Nucleus accumbens (tissue), 56 donors: ENCODE measurements at regions not wholly inside any gene's neighbourhood (a gene's known extent, or its start where the extent isn't known, plus 50 kb on each side); places are given as distances from the start of the nearest gene placed in this dataset.
A peak's percentile ranks its signal among the peaks of the same experiment; 100 is the strongest.

Source experiments
- DNase-seq, 56 donors: peaks; one replicate each; lab custom pipeline; 2025; lab: John Stamatoyannopoulos, UW

- DNase-seq: no peak
These were observed 494.2 kb downstream of the MTRR start for GRCh38 chr5:8363138-8363537.

DNA sequence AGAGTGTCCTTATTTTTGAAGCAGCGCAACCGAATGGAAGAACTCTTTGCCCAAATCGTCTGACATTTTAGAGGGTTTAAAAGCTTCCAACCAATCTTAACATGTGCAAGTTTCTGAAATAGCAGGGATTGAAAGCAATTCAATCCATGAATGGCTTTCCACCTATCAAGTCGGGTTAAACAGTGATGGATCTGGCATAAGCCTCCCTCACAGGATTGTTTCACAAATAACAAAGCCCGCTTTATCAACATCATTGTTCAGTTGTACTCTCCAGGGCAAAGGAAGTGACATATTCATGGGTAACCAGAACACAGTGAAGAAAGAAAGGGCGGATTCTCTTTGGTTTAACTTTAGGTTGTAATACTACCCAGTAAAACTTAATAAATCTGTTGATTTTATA is 497.3 kb downstream of the MTRR start:
- peak in 1 of 56 donors; percentile 17 for DNase-seq

DNA sequence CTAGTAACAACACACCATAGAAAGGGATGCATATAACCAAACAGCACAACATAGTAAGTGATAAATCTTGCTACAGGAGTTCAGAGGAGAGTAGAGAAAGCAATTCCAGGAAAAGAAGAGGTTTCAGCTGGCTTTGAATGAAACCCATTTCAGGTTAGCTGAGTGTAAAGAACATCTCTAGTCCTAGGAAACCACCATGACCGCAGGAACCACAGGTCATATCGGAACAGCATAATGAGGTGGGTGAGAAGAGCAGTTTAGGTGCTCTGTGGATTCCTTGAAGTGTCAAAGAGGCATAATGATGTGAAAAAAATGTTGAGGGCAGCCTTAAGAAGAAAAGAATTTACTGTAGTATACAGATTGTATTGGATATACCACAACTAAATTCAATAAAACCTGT is 507.5 kb downstream of the MTRR start:
- no peak for DNase-seq

DNA sequence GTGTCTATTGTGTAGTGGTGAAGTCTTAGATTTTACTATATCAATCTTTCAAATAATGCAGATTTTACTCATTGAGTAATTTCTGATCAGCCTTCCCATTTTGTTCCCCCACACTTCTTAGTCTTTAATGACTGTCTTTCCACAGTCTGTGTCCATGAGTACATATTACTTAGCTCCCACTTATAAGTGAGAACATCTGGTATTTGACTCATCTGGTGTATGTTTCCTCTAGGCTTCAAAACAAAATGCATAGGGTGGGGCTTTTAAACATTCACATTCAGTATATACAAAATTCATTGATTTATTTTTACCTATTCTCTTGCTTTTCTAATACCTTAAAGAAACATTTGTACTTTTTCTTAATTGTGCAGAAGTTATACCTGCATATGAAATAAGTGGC is 513.0 kb downstream of the MTRR start:
- no peak for DNase-seq

DNA sequence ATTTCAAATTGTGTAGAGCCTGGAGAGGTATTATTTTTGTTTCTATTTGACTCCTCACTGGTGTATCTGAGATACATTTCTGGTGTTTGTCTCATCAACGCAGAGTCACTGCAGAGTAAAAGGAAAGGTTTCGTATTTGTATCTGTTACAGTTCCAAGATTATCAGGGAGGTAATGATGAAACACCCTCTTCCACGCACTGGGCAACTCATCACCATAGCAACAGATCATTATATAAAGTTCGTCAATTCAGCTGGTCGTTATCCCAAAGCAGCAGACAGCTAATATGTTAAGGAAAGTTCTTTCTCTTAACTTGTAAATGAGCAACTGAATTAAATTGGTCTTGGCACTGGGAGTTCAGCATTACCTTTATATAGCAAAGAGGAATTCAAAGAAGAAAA is 513.5 kb downstream of the MTRR start:
- DNase-seq: no peak

DNA sequence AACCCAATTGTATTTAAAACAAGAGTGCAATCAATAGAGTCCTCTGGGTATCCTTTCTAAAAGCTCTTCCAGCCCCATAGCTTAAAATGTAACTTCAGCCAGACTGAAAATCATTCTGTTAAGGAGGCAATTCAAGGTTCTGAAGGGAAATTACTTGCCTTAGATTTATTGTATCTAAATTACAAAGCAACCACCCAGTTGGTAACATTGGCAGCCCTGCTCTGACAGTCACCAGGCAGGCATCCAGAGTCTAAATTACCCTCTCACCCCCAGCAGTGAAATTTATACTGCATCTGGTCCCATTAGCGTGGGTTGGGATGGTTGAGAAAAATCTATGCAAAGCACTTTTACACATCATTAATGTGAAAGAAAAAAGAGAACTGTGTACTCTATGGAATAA is 514.7 kb downstream of the MTRR start:
- DNase-seq: no peak

DNA sequence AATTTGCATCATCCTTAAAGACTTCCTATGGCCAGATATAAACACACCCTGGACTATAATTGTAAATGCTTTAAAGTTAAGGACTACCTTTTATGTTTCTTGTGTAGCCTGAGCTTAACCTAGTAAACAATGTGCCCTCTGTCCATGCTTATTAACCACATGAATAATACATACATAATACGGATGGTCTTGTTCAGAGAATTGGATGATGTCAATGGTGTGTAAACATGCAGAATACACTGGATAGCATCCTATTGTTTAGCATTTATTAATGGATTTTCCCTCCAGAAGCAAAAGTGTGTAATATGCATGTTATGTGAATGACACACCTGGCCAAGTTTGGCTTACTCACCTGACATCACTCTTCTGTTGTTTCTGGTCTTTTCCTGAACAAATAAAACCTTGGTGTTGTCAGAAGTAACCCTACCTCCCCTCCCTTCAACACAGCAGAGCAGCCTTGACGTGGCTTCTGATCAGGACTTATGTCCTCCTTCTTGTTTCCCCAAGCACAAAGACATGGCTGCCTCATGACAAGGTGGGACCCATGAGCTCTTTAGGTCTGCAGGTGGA is 517.9 kb downstream of the MTRR start:
- DNase-seq: no peak

- DNase-seq: no peak
These were observed 523.0 kb downstream of the MTRR start for GRCh38 chr5:8391911-8392310.

DNA sequence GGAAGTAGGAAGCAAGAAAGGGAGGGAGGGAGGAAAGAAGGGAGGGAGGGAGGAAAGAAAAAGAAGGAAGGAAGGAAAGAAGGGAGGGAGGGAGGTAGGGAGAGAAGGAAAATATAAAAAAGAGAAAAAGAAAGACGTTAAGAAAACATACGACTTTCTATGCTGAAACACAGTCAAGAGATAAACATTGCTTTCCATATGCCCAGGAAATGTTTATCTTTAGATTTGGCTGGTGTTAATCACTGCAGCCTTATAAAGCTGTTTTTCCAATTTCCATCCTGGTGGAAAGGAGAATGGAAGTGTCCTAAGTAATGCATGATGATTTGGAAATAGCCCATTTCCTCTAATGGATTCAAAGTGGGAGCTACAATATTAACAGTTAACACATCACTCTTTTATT is 524.3 kb downstream of the MTRR start:
- DNase-seq: no peak

DNA sequence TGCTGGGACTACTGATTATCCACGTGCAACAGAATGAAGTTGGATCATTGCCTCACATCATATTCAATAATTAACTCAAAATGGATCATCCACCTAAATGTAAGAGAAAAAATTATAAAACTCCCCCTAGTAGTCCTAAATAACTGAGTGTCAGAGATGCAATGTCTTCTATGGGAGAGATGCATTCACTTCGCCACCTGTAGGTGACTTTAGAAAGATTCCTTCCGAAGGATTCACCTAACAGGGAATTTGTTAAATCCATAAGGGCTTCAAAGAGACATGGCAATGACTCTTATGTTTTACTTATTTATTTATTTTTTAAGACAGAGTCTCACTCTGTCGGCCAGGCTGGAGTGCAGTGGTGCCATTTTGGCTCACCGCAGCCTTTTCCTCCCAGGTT is 526.0 kb downstream of the MTRR start:
- DNase-seq: no peak

GRCh38 chr5:8396246-8396645 is 527.3 kb downstream of the MTRR start:
- DNase-seq: no peak

- DNase-seq: no peak
These were observed 527.8 kb downstream of the MTRR start for GRCh38 chr5:8396756-8397155.

GRCh38 chr5:8399471-8399870 is 530.5 kb downstream of the MTRR start:
- no peak for DNase-seq

DNA sequence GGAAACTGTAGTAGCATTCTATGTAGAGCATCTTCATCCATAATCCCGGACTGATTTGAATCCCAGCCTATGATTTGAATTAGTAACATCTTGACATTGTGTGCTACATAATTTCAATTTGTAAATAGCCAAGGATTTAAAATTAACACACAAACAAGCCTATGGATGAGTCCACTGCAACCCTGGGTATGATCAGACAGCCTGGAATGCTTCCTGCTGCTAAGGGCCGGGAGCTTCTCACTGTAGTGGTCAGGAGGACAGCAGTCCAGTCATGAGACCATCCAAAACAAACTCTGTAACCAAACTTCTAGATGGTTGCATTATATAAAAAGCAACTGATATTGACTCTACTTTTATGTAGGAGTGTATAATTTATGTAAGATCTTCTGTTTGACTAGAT is 539.3 kb downstream of the MTRR start:
- no peak for DNase-seq

- peak in 2 of 56 donors; percentile 9 to 20 for DNase-seq
These were observed 541.7 kb downstream of the MTRR start for GRCh38 chr5:8410618-8411017.

GRCh38 chr5:8413975-8414374 is 545.0 kb downstream of the MTRR start:
- no peak for DNase-seq

DNA sequence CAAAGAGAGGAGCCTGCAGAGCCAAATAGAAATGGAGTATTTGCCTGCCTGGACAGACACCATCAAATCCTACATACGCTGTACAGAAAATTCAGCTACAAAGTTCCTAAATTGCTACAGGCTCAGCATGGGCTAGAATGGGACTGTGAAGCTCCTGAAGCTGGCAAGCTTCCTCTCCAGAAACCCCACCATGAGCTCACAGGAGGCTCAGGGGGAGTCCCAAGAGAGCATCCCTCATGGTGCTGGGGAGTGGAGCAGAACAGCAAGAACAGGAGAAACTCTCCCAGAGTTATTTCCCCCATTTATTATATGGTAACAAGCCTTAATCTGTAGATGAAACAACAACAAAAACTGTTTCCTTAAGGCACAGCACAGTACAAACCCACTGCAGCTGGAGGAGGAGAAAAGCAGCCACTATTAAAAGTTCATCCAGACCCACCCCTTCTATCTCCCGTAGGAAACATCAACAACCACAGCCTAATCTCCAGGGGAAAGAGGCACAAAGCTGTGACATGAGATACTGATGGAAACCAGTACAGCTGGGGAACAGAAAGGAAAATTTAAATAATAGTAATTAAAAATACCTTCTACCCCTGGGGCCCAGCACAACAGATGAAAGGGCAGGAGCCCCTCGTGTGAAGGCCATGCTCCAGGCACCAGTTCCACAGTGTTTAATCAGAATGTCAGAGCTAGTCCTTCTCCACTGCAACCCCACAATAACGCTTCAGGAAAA is 548.5 kb downstream of the MTRR start:
- no peak for DNase-seq

DNA sequence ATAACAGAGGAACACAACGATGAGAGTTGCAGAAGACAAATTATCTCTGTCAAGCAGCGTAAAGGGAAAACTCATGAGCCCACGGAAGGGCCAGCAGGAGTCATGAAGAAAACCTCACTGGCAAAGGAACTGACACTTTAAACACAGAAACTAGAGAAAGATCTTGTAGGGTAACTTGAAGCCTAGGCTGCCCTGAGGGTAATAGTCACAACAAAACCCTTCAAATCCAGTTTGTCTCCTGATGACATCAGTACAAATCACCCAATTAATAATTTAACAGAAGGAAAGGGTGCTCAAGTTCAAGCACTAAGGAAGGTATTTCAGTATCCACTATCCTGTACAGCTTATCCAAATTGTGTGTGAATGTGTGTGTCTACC is 549.1 kb downstream of the MTRR start:
- no peak for DNase-seq

GRCh38 chr5:8429778-8430758 is 561.1 kb downstream of the MTRR start:
- no peak for DNase-seq

GRCh38 chr5:8434501-8434900 is 565.6 kb downstream of the MTRR start:
- no peak for DNase-seq

DNA sequence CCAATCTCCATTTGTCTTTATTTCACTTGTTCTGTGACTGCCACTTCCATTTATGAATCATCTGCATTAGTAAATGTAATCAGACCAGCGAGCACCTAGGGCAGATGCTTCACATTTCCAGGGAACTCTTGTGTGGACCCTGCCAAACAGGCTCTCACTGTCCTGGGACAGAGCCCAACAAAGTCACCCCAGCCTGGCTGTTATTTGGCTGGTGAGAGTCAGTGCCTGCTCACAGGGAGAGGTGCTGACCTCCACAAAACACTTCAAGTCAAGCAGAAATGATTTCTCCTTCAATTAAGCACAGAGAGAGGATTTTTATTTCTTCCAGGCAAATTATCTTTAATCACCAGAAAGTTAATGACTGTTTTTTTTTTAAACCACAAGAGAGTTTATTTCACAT is 568.0 kb downstream of the MTRR start:
- DNase-seq: peak in 1 of 56 donors; percentile 10

DNA sequence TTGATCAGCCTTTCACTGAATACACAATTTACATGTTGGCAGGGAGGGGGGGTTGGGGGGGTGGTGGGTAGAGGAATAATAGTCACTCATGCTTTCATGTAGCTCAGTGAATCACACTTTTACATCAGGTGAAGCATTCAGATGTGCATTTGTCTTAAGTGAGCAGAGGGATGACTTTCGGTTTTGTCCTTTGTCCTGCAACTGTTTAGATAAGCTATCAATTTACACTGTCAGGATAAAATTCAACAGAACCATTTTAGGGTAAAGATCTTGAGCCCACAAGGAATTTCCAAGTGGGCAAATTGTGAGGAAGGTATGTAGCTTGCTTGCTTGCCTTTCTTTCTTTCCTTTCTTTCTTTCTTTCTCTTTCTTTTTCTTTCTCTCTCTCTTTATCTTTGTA is 576.2 kb downstream of the MTRR start:
- DNase-seq: no peak
